CD14-positive monocyte (primary cell): ENCODE measurements at regions not wholly inside any gene's neighbourhood (a gene's known extent, or its start where the extent isn't known, plus 50 kb on each side); places are given as distances from the start of the nearest gene placed in this dataset.

Experiments
- DNase-seq, 3 donors: peaks; one replicate each; pipeline ENCODE4 v3.0.0-alpha.2; 2011 to 2022
- H2AFZ ChIP-seq: 2 replicates; pipeline ENCODE4 v1.6.0; 2012; ENCODE audit warnings: mild to moderate bottlenecking, low read depth, low read length, inconsistent platforms; ENCODE audit not compliant: insufficient read depth, poor library complexity, severe bottlenecking
- H3K27ac ChIP-seq, 2 donors: 1 replicate in 1 of 2; 2 replicates in 1 of 2; pipeline ENCODE4 v1.5.1; 2012 to 2013; ENCODE audit warnings: low read length in 2 of 2, control low read depth in 1 of 2, inconsistent platforms in 1 of 2, low read depth in 1 of 2, mild to moderate bottlenecking in 1 of 2
- H3K27me3 ChIP-seq, 2 donors: one replicate each; pipeline versions ENCODE4 v1.6.0 to v1.6.1; 2011 to 2013; ENCODE audit warnings: low read length in 2 of 2; ENCODE audit not compliant: control insufficient read depth in 2 of 2, insufficient read depth in 2 of 2
- H3K36me3 ChIP-seq, 2 donors: replicated peaks in 1 of 2; 1 replicate in 1 of 2; 2 replicates in 1 of 2; pipeline versions ENCODE4 v1.5.1 to v1.6.1; 2012 to 2013; ENCODE audit warnings: low read length in 2 of 2, control low read depth in 1 of 2, inconsistent platforms in 1 of 2, mild to moderate bottlenecking in 1 of 2; ENCODE audit not compliant: insufficient read depth in 2 of 2, control insufficient read depth in 1 of 2
- H3K4me1 ChIP-seq, 2 donors: 1 replicate in 1 of 2; 2 replicates in 1 of 2; pipeline versions ENCODE4 v1.5.1 to v1.6.1; 2012 to 2013; ENCODE audit warnings: low read length in 2 of 2, control low read depth in 1 of 2, inconsistent platforms in 1 of 2, mild to moderate bottlenecking in 1 of 2, moderate library complexity in 1 of 2; ENCODE audit not compliant: insufficient read depth in 2 of 2, control insufficient read depth in 1 of 2
- H3K4me2 ChIP-seq: replicated peaks from 2 replicates; pipeline ENCODE3; 2012; ENCODE audit warnings: low read length, moderate library complexity, mild to moderate bottlenecking; ENCODE audit not compliant: poor library complexity, severe bottlenecking; ENCODE audit errors: extremely low read depth
- H3K4me3 ChIP-seq, 3 experiments: fragments of 200-600 bp in 1 of 3; sonication (generic) in 1 of 3; replicated peaks in 1 of 3; 1 replicate in 2 of 3; 2 replicates in 1 of 3; pipeline ENCODE4 v1.5.1; 2011 to 2013; ENCODE audit warnings: low read length in 3 of 3, mild to moderate bottlenecking in 3 of 3, control low read depth in 2 of 3, low read depth in 2 of 3, inconsistent platforms in 1 of 3, moderate library complexity in 1 of 3
- H3K79me2 ChIP-seq: 2 replicates; pipeline ENCODE4 v1.6.0; 2012; ENCODE audit warnings: mild to moderate bottlenecking, control low read depth, inconsistent platforms, low read length, moderate library complexity; ENCODE audit not compliant: insufficient read depth
- H3K9ac ChIP-seq: 2 replicates; pipeline ENCODE4 v1.6.0; 2017; ENCODE audit warnings: low read length, mild to moderate bottlenecking; ENCODE audit not compliant: insufficient read depth, poor library complexity, severe bottlenecking
- H3K9me3 ChIP-seq, 2 donors: replicated peaks in 1 of 2; 1 replicate in 1 of 2; 2 replicates in 1 of 2; pipeline versions ENCODE4 v1.5.1 to v1.6.1; 2012 to 2013; ENCODE audit warnings: low read length in 2 of 2, control low read depth in 1 of 2; ENCODE audit not compliant: control insufficient read depth in 1 of 2, insufficient read depth in 1 of 2
- H4K20me1 ChIP-seq: 2 replicates; pipeline ENCODE4 v1.6.0; 2012; ENCODE audit warnings: mild to moderate bottlenecking, low read length, control low read depth, moderate library complexity; ENCODE audit not compliant: insufficient read depth
- H3K27ac Mint-ChIP-seq, 7 donors: one replicate each; pipeline ENCODE4 v1.8.0; 2020; ENCODE audit warnings: mild to moderate bottlenecking in 7 of 7, mixed read lengths in 7 of 7, moderate library complexity in 6 of 7, inconsistent platforms in 2 of 7
- H3K27me3 Mint-ChIP-seq, 3 donors: one replicate each; pipeline ENCODE4 v1.8.0; 2021 to 2022; ENCODE audit warnings: low read depth in 3 of 3, mild to moderate bottlenecking in 3 of 3, mixed read lengths in 3 of 3, moderate library complexity in 3 of 3, inconsistent platforms in 1 of 3
- H3K36me3 Mint-ChIP-seq, 2 donors: one replicate each; pipeline ENCODE4 v1.8.0; 2020; ENCODE audit warnings: mixed read lengths in 2 of 2, inconsistent platforms in 1 of 2, mild to moderate bottlenecking in 1 of 2
- H3K4me1 Mint-ChIP-seq: one replicate; pipeline ENCODE4 v1.8.0; 2020; ENCODE audit warnings: mild to moderate bottlenecking, mixed read lengths
- H3K4me3 Mint-ChIP-seq, 2 donors: one replicate each; pipeline ENCODE4 v1.8.0; 2020; ENCODE audit warnings: mild to moderate bottlenecking in 2 of 2, mixed read lengths in 2 of 2, moderate library complexity in 1 of 2
- H3K9me3 Mint-ChIP-seq, 7 donors: one replicate each; pipeline ENCODE4 v1.8.0; 2020 to 2022; ENCODE audit warnings: mixed read lengths in 7 of 7, mild to moderate bottlenecking in 6 of 7, moderate library complexity in 6 of 7, inconsistent platforms in 2 of 7
- CTCF ChIP-seq: fragments of 200-600 bp; IDR thresholded peaks from one replicate; pipeline ENCODE4 v1.8.0; 2022; ENCODE audit warnings: antibody characterized with exemption, mild to moderate bottlenecking
- WGBS: methylation state at CpG from one replicate; pipeline ENCODE4 v1.1.5; 2013; ENCODE audit warnings: missing lambda C conversion rate; ENCODE audit not compliant: insufficient coverage; 5-methylcytosine and 5-hydroxymethylcytosine counted together
- intact Hi-C, 2 donors: fragments of 100-400 bp; cut with micrococcal nuclease; formaldehyde crosslinking; loops; one replicate each; pipeline versions ENCODE4 v1.15.0 to v1.15.1; 2023

GRCh38 chr7:42606193-42606905, 305.5 kb downstream of the C7orf25 start:
- H2AFZ ChIP-seq: no peak overlapping the region
- H3K79me2 ChIP-seq: no peaks in the 10 kb centered on the region
- peaks cover 0 to 2% (median 0%) of the 10 kb centered on the region in 3 donors for H3K27me3 Mint-ChIP-seq
- H3K27ac ChIP-seq: no peak overlapping the region
- H3K9ac ChIP-seq: no peak overlapping the region
- no peak overlapping the region for H3K27ac Mint-ChIP-seq
- no peak for TF ChIP-seq CTCF
- intact Hi-C loops: no loop called here
- peaks cover 0 to 4% (median 2%) of the 10 kb centered on the region in 7 donors for H3K9me3 Mint-ChIP-seq
- WGBS: 100% methylated on average over 1 of the region's 3 CpGs
- H3K9me3 ChIP-seq: no peaks in the 10 kb centered on the region
- DNase-seq: no peak
- H3K4me3 Mint-ChIP-seq: no peak overlapping the region
- H3K36me3 ChIP-seq: no peaks in the 10 kb centered on the region
- H3K27me3 ChIP-seq: no peaks in the 10 kb centered on the region
- no peaks in the 10 kb centered on the region for H4K20me1 ChIP-seq
- H3K4me2 ChIP-seq: no peak overlapping the region
- H3K36me3 Mint-ChIP-seq: no peaks in the 10 kb centered on the region
- H3K4me1 Mint-ChIP-seq: no peaks in the 10 kb centered on the region
- H3K4me1 ChIP-seq: no peaks in the 10 kb centered on the region
- H3K4me3 ChIP-seq: no peak overlapping the region

GRCh38 chr7:42605406-42606192, 306.3 kb downstream of the C7orf25 start:
- Histone ChIP-seq H2AFZ (no peak overlapping the region), H3K79me2 (no peaks in the 10 kb centered on the region), H3K9me3 (no peaks in the 10 kb centered on the region), H3K27ac (no peak overlapping the region), H3K4me2 (no peak overlapping the region), H3K4me3 (no peak overlapping the region), H3K4me1 (no peaks in the 10 kb centered on the region), H4K20me1 (no peaks in the 10 kb centered on the region), H3K27me3 (no peaks in the 10 kb centered on the region), H3K9ac (no peak overlapping the region), H3K36me3 (no peaks in the 10 kb centered on the region)
- Mint-ChIP-seq H3K4me3 (no peak overlapping the region), H3K27me3 (peaks cover 0 to 2% (median 0%) of the 10 kb centered on the region in 3 donors), H3K27ac (no peak overlapping the region), H3K36me3 (no peaks in the 10 kb centered on the region), H3K9me3 (peaks cover 0 to 4% (median 2%) of the 10 kb centered on the region in 7 donors), H3K4me1 (no peaks in the 10 kb centered on the region)
- TF ChIP-seq CTCF: no peak
- no peak for DNase-seq
- intact Hi-C loops: no loop called here
- WGBS: 92% methylated on average over 4 of the region's 7 CpGs
